Cardiac fibroblast (primary cell): ENCODE measurements at regions not wholly inside any gene's neighbourhood (a gene's known extent, or its start where the extent isn't known, plus 50 kb on each side); places are given as distances from the start of the nearest gene placed in this dataset.

Experiments used
- DNase-seq, 2 donors: peaks; one replicate each; pipeline versions ENCODE4 v3.0.0 to v3.0.0-alpha.2; 2010; ENCODE audit warnings: low read depth in 2 of 2
- H3K4me3 ChIP-seq, 2 donors: replicated peaks in 1 of 2; 1 replicate in 1 of 2; 2 replicates in 1 of 2; pipeline ENCODE4 v1.5.1; 2011; ENCODE audit warnings: low read depth in 2 of 2, low read length in 2 of 2, mild to moderate bottlenecking in 2 of 2, moderate library complexity in 1 of 2
- TF ChIP-seq, protein P1 (sequence below): IDR thresholded peaks from one replicate; pipeline ENCODE4 v1.5.1; 2011; ENCODE audit warnings: low read depth, mild to moderate bottlenecking, low read length, inconsistent platforms

DNA sequence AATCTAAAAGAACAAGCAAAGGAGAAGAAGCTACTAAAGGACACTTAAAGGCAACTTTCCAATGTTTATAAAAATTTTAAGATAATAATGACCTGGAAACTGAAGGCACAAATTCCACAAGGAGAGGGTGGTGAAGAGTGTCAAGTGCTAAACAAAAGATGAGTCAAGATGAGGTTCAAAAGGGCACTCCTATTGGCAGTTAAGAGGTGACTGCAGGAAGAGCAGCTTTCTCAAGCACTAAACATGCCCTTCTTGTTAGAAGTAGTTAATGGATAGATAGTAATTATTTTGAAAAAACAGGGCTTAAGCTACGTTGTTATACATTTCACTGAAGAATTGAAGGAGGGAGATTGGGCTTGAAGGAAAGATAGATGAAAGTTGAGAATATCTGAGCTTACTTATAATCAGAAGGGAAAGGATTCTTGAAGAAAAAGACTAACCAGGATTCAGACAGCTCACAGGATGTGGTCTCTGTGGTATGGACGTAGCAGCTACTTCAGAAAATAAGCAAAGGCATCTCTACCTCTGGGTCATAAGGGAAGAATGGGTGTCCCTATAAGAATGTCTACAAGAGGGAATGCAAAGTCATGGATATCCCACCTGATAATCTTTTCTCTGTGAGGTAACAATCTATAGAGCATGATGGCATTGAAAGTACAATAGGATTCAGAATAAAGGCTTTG lies 454.7 kb upstream of the SLC39A10 start:
- TF ChIP-seq, protein P1, sequence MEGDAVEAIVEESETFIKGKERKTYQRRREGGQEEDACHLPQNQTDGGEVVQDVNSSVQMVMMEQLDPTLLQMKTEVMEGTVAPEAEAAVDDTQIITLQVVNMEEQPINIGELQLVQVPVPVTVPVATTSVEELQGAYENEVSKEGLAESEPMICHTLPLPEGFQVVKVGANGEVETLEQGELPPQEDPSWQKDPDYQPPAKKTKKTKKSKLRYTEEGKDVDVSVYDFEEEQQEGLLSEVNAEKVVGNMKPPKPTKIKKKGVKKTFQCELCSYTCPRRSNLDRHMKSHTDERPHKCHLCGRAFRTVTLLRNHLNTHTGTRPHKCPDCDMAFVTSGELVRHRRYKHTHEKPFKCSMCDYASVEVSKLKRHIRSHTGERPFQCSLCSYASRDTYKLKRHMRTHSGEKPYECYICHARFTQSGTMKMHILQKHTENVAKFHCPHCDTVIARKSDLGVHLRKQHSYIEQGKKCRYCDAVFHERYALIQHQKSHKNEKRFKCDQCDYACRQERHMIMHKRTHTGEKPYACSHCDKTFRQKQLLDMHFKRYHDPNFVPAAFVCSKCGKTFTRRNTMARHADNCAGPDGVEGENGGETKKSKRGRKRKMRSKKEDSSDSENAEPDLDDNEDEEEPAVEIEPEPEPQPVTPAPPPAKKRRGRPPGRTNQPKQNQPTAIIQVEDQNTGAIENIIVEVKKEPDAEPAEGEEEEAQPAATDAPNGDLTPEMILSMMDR: no peak
- DNase-seq: no peak
- no peak overlapping the region for H3K4me3 ChIP-seq

DNA sequence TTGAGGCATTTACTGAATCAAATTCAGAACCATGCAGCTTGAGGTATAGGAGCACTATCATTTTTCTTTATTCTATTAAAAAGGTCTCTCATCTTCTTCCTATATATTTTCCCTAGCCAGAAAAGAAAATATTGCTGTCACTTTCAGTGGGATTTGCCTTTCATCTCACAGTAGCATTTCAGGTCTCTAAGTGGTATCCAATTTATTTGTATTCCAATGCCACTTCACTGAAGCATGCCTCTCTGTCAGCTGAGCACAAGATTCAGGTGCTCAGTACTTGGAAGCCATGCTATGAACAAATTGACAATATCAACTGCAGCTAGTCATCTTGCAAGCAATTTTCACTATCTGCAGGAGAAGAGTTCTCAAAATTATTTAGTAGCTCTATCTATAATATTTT lies 457.2 kb upstream of the SLC39A10 start:
- TF ChIP-seq, protein P1: no peak
- H3K4me3 ChIP-seq: no peak overlapping the region
- DNase-seq: no peak

DNA sequence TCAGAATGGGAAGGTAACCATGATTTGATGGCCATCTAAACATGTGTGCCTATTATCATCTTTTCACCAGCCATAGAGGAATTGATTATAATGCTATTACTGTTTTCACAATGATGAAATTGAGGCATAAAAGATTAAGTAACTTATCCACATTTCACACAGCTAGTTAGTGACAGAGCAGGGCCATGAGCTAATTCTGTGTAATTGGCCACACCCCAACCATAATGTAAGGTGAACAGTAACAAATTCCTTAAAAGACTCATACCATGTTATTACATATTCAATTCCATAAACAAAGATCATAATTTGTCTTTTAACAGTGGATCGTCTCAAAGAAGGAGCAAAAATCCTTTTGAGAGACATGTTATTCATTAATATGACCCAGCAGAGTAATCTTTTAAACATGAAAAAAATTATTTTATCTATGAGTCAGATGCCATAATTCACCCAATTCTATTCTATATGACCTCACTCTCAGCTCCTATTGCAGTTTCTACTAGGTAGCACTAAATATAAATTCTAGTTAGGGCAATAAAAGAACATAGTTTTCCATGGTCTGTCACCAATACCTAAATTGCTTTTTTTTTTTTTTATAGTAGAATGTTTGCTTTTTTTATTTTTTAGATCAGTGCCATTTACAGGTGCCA lies 475.8 kb upstream of the SLC39A10 start:
- TF ChIP-seq, protein P1: no peak
- no peak overlapping the region for H3K4me3 ChIP-seq
- no peak for DNase-seq

DNA sequence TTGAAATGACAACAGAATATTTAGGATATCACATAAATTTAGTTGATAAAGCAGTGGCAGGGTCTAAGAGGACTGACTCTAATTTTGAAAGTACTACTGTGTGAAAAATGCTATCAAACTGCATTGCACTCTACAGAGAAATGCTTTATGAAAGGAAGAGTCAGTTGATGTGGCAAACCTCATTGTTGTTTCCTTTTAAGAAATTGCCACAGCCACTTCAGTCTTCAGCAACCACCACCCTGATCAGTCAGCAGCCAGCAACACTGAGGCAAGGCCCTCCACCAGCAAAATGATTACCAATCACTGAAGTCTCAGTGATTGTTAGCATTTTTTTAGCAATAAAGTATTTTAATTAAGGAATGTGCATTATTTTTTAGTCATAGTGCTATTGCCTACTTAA lies 488.7 kb upstream of the SLC39A10 start:
- TF ChIP-seq, protein P1: no peak
- DNase-seq: no peak
- H3K4me3 ChIP-seq: no peak overlapping the region

DNA sequence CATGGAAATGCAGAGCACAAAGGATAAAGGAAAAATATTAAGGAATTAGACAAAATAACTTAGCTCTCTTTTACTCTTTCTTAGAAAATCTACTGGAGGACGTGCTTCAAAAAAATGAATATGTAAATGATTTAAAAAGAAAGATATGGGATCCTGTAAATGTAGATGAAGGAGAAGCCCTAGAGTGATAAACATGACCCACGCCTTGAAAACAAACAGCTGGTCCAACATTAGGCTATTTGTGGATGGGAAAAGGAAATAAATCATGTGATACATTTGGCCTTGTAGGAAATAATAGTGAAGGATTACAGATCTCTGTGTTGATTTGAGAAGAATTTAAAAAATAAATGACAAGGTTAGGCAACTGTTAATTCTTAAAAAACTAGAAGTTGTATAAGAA lies 492.1 kb upstream of the SLC39A10 start:
- DNase-seq: no peak
- no peak overlapping the region for H3K4me3 ChIP-seq
- TF ChIP-seq, protein P1: no peak

DNA sequence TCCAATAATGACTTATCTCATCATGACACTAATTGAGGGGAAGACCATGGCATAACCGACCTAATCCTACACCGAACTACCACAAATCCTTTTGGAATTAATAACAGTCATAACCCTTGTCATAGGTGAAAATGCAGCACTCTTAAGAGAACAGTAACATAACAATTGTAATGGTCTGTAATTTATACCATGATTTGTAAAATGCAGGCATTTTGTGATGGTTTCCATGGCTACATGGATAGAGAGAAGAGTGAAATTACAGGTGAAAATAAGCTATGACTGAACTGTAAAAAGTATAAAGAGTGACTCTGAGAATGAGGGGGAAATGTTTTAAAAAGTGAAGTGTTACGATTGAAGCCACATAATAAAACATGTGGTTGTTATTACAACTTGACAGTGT lies 494.1 kb upstream of the SLC39A10 start:
- DNase-seq: no peak
- TF ChIP-seq, protein P1: no peak

More for the DNA sequence above, 494.1 kb upstream of the SLC39A10 start:
- H3K4me3 ChIP-seq: no peak overlapping the region
